ENCODE measurements at regions not wholly inside any gene's neighbourhood (a gene's known extent, or its start where the extent isn't known, plus 50 kb on each side); places are given as distances from the start of the nearest gene placed in this dataset.

DNA sequence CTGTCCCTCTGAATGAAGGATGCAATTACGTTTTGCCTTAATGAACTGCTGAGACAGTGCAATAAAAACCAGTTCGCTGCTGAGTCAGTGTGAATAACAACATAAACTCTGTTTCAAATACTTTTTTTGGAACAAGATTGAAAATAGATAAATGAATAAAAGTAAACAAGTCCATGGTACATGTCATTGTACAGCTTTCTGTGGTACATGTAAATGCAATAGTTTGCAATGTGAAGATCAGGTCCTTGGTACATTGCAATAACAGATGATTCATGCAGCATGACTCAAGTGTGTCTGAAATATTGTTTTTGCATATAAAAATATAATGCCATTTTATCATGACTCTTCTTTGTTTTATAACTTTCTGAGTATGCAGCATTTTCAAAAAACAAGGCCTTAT is 193.4 kb upstream of the PACRGL start:
- DNase-seq (ENCODE audit: low spot score) (no peak), FAIRE-seq (no peak)

DNA sequence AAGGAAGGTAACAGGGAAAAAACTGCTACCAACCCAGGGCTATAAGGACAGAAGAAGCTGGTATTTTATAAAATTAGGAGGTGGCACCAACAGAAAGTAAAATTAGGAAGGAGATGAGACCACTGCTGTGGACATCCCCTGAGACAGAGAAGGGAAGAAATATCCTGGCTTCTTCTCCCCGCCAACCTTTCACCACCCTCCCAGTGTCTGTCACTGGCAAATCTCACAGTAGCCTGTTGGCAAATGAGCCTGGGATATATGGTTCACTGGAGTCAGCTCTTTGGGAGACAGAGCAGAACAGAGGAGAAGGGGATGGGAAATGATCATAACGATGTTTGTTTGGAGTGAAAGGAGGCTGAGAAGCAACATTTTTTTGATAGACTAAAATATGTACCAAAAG is 190.9 kb upstream of the PACRGL start:
- DNase-seq (ENCODE audit: low spot score) (no peak), FAIRE-seq (no peak)

- FAIRE-seq (no peak), DNase-seq (ENCODE audit: low spot score) (no peak)
Measured at GRCh38 chr4:20512033-20512792, 188.0 kb upstream of the PACRGL start.

DNA sequence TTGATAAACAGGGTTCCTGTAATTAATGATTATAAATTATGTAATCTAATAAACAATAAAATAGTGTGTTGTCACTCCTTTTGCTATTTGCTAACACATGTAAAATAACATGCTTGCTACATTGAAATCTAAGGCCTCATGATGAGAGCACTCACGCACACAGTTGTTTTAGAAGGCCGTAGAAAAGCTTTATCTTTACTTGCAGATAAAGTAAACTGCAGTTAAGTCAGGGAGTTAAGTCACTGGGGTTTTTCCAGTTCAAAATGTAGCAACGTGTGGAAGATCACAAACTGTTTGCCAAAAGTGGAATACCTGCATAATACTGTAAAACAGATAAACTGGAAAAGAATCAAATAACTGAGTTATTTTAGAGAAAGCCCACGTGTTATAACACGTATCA is 187.3 kb upstream of the PACRGL start:
- FAIRE-seq (no peak), DNase-seq (ENCODE audit: low spot score) (no peak)

- DNase-seq (ENCODE audit: low spot score): peak; percentile 40
Measured at GRCh38 chr4:20520901-20521300, 179.4 kb upstream of the PACRGL start.

DNA sequence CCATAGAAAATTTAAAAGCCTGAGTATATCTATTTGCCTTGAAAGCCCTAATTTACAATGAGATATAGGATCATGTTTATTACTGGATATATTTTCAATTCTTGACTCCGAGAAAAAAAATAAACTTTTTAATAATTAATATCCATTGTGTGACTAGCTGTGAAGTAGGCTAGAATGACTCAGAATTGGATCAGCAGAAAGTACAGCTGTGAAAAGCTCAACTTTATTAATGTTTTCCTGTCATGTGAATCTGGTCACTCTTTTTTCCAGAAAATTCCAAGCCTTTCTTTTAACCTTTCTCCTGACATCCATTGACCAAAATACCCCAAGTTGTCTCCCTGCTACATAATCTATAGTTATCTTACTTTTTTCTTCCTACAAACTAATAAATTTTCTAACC is 171.8 kb upstream of the PACRGL start:
- DNase-seq (ENCODE audit: low spot score) (no peak), FAIRE-seq (no peak)

More at GRCh38 chr4:20520901-20521300, 179.4 kb upstream of the PACRGL start:
- FAIRE-seq: no peak

GRCh38 chr4:20529691-20530090 is 170.6 kb upstream of the PACRGL start:
- DNase-seq (ENCODE audit: low spot score) (no peak), FAIRE-seq (no peak)

- no peak for DNase-seq (ENCODE audit: low spot score)
- FAIRE-seq: no peak
Measured at GRCh38 chr4:20532116-20532790, 168.0 kb upstream of the PACRGL start.

- DNase-seq (ENCODE audit: low spot score) (peak; percentile 50), FAIRE-seq (no peak)
Measured at GRCh38 chr4:20532871-20533870, 167.1 kb upstream of the PACRGL start.

DNA sequence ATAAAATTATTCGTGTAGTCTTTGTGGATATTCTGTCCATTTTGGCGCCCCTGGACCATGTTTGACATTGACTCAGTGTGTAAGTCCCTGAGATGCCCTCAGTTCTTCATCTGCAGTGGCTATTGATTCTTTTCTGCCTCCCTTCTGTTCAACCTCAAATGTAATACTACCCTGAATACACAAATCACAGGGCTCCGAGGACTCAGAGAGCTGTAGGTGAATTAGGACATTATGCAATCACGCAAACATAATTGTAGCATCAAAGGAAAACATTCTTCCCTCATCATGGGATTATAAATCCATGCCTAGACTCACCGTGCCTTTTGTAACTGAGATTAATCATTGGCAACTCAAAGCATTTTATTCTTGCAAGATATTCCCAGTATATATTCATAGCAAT is 161.4 kb upstream of the PACRGL start:
- DNase-seq (ENCODE audit: low spot score) (no peak), FAIRE-seq (no peak)

- FAIRE-seq: no peak
- DNase-seq (ENCODE audit: low spot score): no peak
Measured at GRCh38 chr4:20543131-20543530, 157.1 kb upstream of the PACRGL start.

DNA sequence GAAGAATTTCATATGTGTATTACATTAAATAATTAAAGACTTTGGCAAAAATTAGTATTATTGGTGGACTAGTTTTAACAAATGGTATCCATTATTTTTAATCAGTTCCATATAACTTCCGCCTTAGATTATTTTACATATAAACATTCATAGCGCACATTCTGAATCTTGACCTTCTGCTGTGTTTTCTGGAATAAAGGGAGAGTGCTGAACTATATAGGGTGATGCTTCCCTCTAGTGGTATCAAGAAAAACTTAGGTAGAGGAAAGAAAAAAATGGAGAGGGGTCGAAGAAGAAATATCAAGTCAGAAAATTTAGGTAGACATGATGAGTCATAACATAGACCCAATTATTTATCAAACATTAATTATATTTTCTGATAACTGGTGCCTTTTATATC is 155.6 kb upstream of the PACRGL start:
- peak; percentile 14 for DNase-seq (ENCODE audit: low spot score)
- no peak for FAIRE-seq

GRCh38 chr4:20552004-20552403 is 148.3 kb upstream of the PACRGL start:
- FAIRE-seq: no peak

GRCh38 chr4:20554134-20554533 is 146.1 kb upstream of the PACRGL start:
- no peak for FAIRE-seq
- no peak for DNase-seq (ENCODE audit: low spot score)

More at GRCh38 chr4:20552004-20552403, 148.3 kb upstream of the PACRGL start:
- no peak for DNase-seq (ENCODE audit: low spot score)

- no peak for DNase-seq (ENCODE audit: low spot score)
- FAIRE-seq: no peak
Measured at GRCh38 chr4:20565075-20565721, 135.1 kb upstream of the PACRGL start.

- DNase-seq (ENCODE audit: low spot score) (no peak), FAIRE-seq (no peak)
Measured at GRCh38 chr4:20570981-20571715, 129.1 kb upstream of the PACRGL start.

GRCh38 chr4:20572976-20573375 is 127.3 kb upstream of the PACRGL start:
- DNase-seq (ENCODE audit: low spot score): no peak
- no peak for FAIRE-seq

- DNase-seq (ENCODE audit: low spot score): no peak
- FAIRE-seq: no peak
Measured at GRCh38 chr4:20574986-20575385, 125.3 kb upstream of the PACRGL start.

DNA sequence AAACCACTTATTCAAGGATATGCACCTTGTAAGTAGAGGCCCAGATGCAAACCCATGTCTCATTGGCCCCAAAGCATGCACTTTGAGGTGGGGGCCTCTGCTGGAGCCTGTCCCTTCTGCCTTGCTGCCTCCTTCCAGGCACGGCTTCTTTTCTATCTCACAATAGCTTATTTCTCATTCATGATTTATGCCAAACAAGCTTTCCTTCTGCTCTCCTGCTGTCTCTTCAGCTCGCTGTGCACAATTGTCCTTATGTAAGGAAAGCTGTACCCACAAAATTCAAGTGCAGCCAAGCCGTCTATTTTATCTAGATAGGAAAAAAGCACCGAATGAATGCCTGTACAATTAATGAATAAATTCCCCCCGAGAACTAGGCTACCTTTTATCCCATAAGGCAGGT is 124.8 kb upstream of the PACRGL start:
- DNase-seq (ENCODE audit: low spot score): no peak
- FAIRE-seq: no peak

DNA sequence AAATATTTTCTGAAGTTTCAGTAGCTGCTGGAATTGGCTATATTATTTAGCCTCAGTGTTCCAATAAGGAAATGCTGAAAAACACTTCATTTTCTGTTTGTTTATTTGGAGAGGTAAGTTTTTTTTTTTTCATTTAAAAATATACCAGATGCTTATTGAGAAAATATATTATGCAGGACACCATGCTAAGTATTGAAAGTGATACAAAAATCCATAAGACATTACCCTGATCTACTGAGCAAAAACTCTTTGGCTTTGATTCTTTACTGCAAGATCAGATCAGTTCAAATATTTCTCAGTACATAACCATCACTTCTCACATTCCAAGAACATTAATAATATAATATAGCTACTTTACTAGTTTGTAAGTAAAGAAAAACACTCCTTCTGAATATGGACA is 123.4 kb upstream of the PACRGL start:
- FAIRE-seq (no peak), DNase-seq (ENCODE audit: low spot score) (no peak)

DNA sequence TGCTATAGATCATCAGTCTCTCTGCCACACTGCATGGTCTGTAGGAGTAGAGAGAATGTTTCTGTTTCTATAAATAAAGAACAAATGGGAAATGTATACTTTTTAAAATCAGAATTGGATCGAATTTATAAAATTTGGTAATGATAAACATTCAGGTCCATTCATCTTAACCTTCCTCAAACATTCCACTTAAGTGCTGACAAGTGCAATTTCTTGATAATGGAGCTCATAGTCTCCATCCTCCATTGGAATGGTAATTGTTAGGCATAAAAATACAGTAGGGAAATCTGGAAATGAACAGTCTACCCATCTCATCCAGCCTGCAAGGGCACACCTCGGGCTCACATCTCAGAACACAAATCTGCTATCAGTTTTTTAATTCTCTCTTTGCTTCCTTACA is 122.6 kb upstream of the PACRGL start:
- DNase-seq (ENCODE audit: low spot score) (no peak), FAIRE-seq (no peak)

Data from urothelium cell line (cell line).